Prostate gland (tissue), 2 donors: ENCODE measurements at regions not wholly inside any gene's neighbourhood (a gene's known extent, or its start where the extent isn't known, plus 50 kb on each side); places are given as distances from the start of the nearest gene placed in this dataset.

ENCODE experiments used
- POLR2AphosphoS5 ChIP-seq: sonication (generic); formaldehyde crosslinking; IDR thresholded peaks from one replicate; pipeline ENCODE4 v1.6.1; 2017; ENCODE audit warnings: antibody characterized with exemption
- TF ChIP-seq, protein P1 (sequence below), 4 experiments: fragments of 200-600 bp in 2 of 4; fragments of 450-650 bp in 2 of 4; sonication (generic) in 2 of 4; IDR thresholded peaks; 1 replicate in 3 of 4; 2 replicates in 1 of 4; pipeline ENCODE4 v1.5.1; 2016 to 2019; ENCODE audit warnings: antibody characterized with exemption in 4 of 4, mild to moderate bottlenecking in 2 of 4, moderate library complexity in 2 of 4

DNA sequence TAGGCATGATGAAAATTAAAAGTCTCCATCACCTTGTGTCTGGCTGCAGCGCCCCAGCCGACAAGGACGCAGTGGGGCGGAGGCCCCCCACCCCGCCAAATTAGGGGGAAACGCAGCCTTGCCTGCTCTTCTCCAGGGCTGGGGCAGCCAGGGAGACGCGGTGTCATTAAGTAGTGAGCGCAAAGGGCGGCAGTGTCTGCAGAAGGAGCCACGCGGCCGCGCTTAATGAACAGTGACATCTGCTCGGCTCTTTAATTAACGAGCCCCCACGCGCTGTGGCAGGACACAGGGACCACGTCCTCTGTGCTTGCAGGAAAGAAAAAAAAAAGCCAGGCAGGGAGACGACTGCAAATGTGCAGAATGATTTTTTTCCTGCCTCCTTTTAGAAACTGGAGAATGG lies 93.4 kb upstream of the NCOR2 start:
- TF ChIP-seq, protein P1, sequence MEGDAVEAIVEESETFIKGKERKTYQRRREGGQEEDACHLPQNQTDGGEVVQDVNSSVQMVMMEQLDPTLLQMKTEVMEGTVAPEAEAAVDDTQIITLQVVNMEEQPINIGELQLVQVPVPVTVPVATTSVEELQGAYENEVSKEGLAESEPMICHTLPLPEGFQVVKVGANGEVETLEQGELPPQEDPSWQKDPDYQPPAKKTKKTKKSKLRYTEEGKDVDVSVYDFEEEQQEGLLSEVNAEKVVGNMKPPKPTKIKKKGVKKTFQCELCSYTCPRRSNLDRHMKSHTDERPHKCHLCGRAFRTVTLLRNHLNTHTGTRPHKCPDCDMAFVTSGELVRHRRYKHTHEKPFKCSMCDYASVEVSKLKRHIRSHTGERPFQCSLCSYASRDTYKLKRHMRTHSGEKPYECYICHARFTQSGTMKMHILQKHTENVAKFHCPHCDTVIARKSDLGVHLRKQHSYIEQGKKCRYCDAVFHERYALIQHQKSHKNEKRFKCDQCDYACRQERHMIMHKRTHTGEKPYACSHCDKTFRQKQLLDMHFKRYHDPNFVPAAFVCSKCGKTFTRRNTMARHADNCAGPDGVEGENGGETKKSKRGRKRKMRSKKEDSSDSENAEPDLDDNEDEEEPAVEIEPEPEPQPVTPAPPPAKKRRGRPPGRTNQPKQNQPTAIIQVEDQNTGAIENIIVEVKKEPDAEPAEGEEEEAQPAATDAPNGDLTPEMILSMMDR (IDR thresholded peaks at IDR 0.05): no peak
- no peak for TF ChIP-seq POLR2AphosphoS5
